SK-N-SH (cell line): ENCODE measurements at regions not wholly inside any gene's neighbourhood (a gene's known extent, or its start where the extent isn't known, plus 50 kb on each side); places are given as distances from the start of the nearest gene placed in this dataset.
A peak's percentile ranks its signal among the peaks of the same experiment; 100 is the strongest.

Experiments
- CTCF ChIA-PET: fragments of 300-600, 350-600 bp; formaldehyde crosslinking; extraction: SDS; loops from one replicate; lab custom pipeline; 2021; lab: Yijun Ruan, JAX
- POLR2A ChIA-PET: fragments of 350-600 bp; sonication (Branson Sonifier 250); formaldehyde crosslinking; extraction: SDS; loops from one replicate; lab custom pipeline; 2020; ENCODE audit warnings: antibody characterized with exemption, inconsistent platforms; lab: Yijun Ruan, JAX
- DNase-seq: peaks from one replicate; pipeline ENCODE4 v3.0.0; 2012
- H2AFZ ChIP-seq: fragments of 200-600 bp; sonication (generic); 2 replicates; pipeline ENCODE4 v1.8.1; 2016; ENCODE audit warnings: antibody characterized with exemption, mild to moderate bottlenecking, low read depth
- H3F3A ChIP-seq: fragments of 200-600 bp; sonication (generic); replicated peaks from 2 replicates; pipeline ENCODE3; 2016; ENCODE audit warnings: antibody characterized with exemption, mild to moderate bottlenecking; ENCODE audit not compliant: insufficient read depth
- H3K27ac ChIP-seq, 2 experiments: fragments of 200-500 bp in 1 of 2; fragments of 200-600 bp in 1 of 2; sonication (Bioruptor generic) in 1 of 2; sonication (generic), shearing (Covaris generic) in 1 of 2; 2 replicates each; pipeline versions ENCODE4 v1.5.1 to v1.6.1; 2014 to 2016; ENCODE audit warnings: low read depth in 2 of 2, inconsistent platforms in 1 of 2, low read length in 1 of 2, mild to moderate bottlenecking in 1 of 2, mixed read lengths in 1 of 2
- H3K27me3 ChIP-seq: fragments of 200-600 bp; sonication (generic), shearing (Covaris generic); 2 replicates; pipeline ENCODE4 v1.6.1; 2016; ENCODE audit warnings: mixed run types; ENCODE audit not compliant: insufficient read depth
- H3K36me3 ChIP-seq, 2 experiments: fragments of 200-500 bp in 1 of 2; fragments of 200-600 bp in 1 of 2; sonication (Bioruptor generic) in 1 of 2; sonication (generic) in 1 of 2; replicated peaks in 1 of 2; 2 replicates each; pipeline versions ENCODE3 to v1.5.1; 2014 to 2016; ENCODE audit warnings: low read length in 1 of 2, mild to moderate bottlenecking in 1 of 2; ENCODE audit not compliant: insufficient read depth in 2 of 2, control insufficient read depth in 1 of 2
- H3K4me1 ChIP-seq, 2 experiments: fragments of 200-500 bp in 1 of 2; fragments of 200-600 bp in 1 of 2; sonication (Bioruptor generic) in 1 of 2; sonication (generic), shearing (Covaris generic) in 1 of 2; 2 replicates each; pipeline versions ENCODE4 v1.5.1 to v1.6.1; 2014 to 2016; ENCODE audit warnings: low read depth in 1 of 2, low read length in 1 of 2, mixed run types in 1 of 2; ENCODE audit not compliant: insufficient read depth in 2 of 2, control insufficient read depth in 1 of 2
- H3K4me2 ChIP-seq: fragments of 200-600 bp; sonication (generic), shearing (Covaris generic); 2 replicates; pipeline ENCODE4 v1.6.1; 2017; ENCODE audit warnings: mixed run types
- H3K4me3 ChIP-seq, 2 experiments: fragments of 200-500 bp in 1 of 2; fragments of 200-600 bp in 1 of 2; sonication (Bioruptor generic) in 1 of 2; sonication (generic), shearing (Covaris generic) in 1 of 2; 2 replicates each; pipeline versions ENCODE4 v1.5.1 to v1.8.1; 2014 to 2016; ENCODE audit warnings: low read depth in 2 of 2, inconsistent platforms in 1 of 2, low read length in 1 of 2, mild to moderate bottlenecking in 1 of 2, mixed read lengths in 1 of 2, moderate library complexity in 1 of 2
- H3K79me2 ChIP-seq: fragments of 200-600 bp; sonication (generic); 2 replicates; pipeline ENCODE4 v1.8.1; 2017; ENCODE audit warnings: mild to moderate bottlenecking; ENCODE audit not compliant: insufficient read depth
- H3K9ac ChIP-seq: fragments of 200-600 bp; sonication (generic); 2 replicates; pipeline ENCODE4 v1.6.1; 2017; ENCODE audit warnings: mixed run types
- H3K9me2 ChIP-seq: fragments of 200-600 bp; sonication (generic); 2 replicates; pipeline ENCODE4 v1.6.1; 2017; ENCODE audit warnings: mixed run types
- H3K9me3 ChIP-seq: fragments of 200-600 bp; sonication (generic); 2 replicates; pipeline ENCODE4 v1.6.1; 2017; ENCODE audit warnings: mixed run types, mild to moderate bottlenecking, moderate library complexity
- H4K20me1 ChIP-seq: fragments of 200-600 bp; sonication (generic); 2 replicates; pipeline ENCODE4 v1.6.1; 2017; ENCODE audit warnings: mild to moderate bottlenecking, mixed run types; ENCODE audit not compliant: insufficient read depth
- EP300 ChIP-seq, 2 experiments: IDR thresholded peaks; 2 replicates each; pipeline versions ENCODE4 v1.4.0 to v1.6.1; 2012; ENCODE audit warnings: borderline replicate concordance in 1 of 2, low read depth in 1 of 2, low read length in 1 of 2
- FOSL2 ChIP-seq: IDR thresholded peaks from 2 replicates; pipeline ENCODE4 v1.4.0; 2012; ENCODE audit warnings: low read depth, mild to moderate bottlenecking, moderate library complexity, borderline replicate concordance
- FOXJ3 ChIP-seq: sonication (generic); formaldehyde crosslinking; IDR thresholded peaks from 2 replicates; pipeline ENCODE4 v1.5.1; 2020; ENCODE audit warnings: mild to moderate bottlenecking, missing genetic modification reagents
- GABPA ChIP-seq: IDR thresholded peaks from 2 replicates; pipeline ENCODE4 v1.4.0; 2012; ENCODE audit warnings: low read depth, mild to moderate bottlenecking
- IRF3 ChIP-seq: fragments of 150-350 bp; IDR thresholded peaks from 2 replicates; pipeline ENCODE4 v1.6.1; 2016; ENCODE audit warnings: mild to moderate bottlenecking, low read depth, low read length
- JUND ChIP-seq: IDR thresholded peaks from 2 replicates; pipeline ENCODE4 v1.4.0; 2012
- MEF2A ChIP-seq: IDR thresholded peaks from 2 replicates; pipeline ENCODE4 v1.4.0; 2012; ENCODE audit warnings: low read depth, borderline replicate concordance
- NRF1 ChIP-seq: IDR thresholded peaks from 2 replicates; pipeline ENCODE4 v1.6.1; 2012; ENCODE audit warnings: low read depth, mild to moderate bottlenecking, low read length
- RCOR1 ChIP-seq: fragments of 150-350 bp; IDR thresholded peaks from 2 replicates; pipeline ENCODE4 v1.6.1; 2017; ENCODE audit warnings: antibody characterized with exemption, low read length
- RFX5 ChIP-seq: IDR thresholded peaks from 2 replicates; pipeline ENCODE4 v1.6.1; 2012; ENCODE audit warnings: mild to moderate bottlenecking, improper control_type of control experiment, low read length
- SMC3 ChIP-seq: IDR thresholded peaks from 2 replicates; pipeline ENCODE4 v1.6.1; 2012; ENCODE audit warnings: low read depth, low read length, improper control_type of control experiment
- TAF1 ChIP-seq: IDR thresholded peaks from 2 replicates; pipeline ENCODE4 v1.6.1; 2012; ENCODE audit warnings: low read depth, mild to moderate bottlenecking, low read length, moderate library complexity, borderline replicate concordance
- TCF12 ChIP-seq: IDR thresholded peaks from 2 replicates; pipeline ENCODE4 v1.4.0; 2012
- TEAD4 ChIP-seq: IDR thresholded peaks from 2 replicates; pipeline ENCODE4 v1.4.0; 2012; ENCODE audit warnings: mild to moderate bottlenecking, borderline replicate concordance; ENCODE audit not compliant: insufficient read depth
- USF2 ChIP-seq: fragments of 150-350 bp; IDR thresholded peaks from 2 replicates; pipeline ENCODE4 v1.6.1; 2017; ENCODE audit warnings: antibody characterized with exemption, low read length, low read depth, borderline replicate concordance
- ZBTB33 ChIP-seq: IDR thresholded peaks from 2 replicates; pipeline ENCODE4 v1.4.0; 2012; ENCODE audit warnings: low read depth, borderline replicate concordance
- WGBS: methylation state at CpG from one replicate; pipeline ENCODE4 v1.1.6; 2017; ENCODE audit warnings: low lambda C conversion rate; 5-methylcytosine and 5-hydroxymethylcytosine counted together
- TF ChIP-seq, protein P1 (sequence below): fragments of 200-600 bp; sonication (generic); IDR thresholded peaks from 2 replicates; pipeline ENCODE4 v1.6.1; 2017; ENCODE audit warnings: antibody characterized with exemption, mild to moderate bottlenecking, moderate library complexity
- TF ChIP-seq, protein P2 (sequence below): IDR thresholded peaks from 2 replicates; pipeline ENCODE4 v1.4.0; 2012; ENCODE audit warnings: low read depth, borderline replicate concordance
- TF ChIP-seq, protein P3 (sequence below): IDR thresholded peaks from 2 replicates; pipeline ENCODE4 v1.4.0; 2012; ENCODE audit warnings: low read depth

DNA sequence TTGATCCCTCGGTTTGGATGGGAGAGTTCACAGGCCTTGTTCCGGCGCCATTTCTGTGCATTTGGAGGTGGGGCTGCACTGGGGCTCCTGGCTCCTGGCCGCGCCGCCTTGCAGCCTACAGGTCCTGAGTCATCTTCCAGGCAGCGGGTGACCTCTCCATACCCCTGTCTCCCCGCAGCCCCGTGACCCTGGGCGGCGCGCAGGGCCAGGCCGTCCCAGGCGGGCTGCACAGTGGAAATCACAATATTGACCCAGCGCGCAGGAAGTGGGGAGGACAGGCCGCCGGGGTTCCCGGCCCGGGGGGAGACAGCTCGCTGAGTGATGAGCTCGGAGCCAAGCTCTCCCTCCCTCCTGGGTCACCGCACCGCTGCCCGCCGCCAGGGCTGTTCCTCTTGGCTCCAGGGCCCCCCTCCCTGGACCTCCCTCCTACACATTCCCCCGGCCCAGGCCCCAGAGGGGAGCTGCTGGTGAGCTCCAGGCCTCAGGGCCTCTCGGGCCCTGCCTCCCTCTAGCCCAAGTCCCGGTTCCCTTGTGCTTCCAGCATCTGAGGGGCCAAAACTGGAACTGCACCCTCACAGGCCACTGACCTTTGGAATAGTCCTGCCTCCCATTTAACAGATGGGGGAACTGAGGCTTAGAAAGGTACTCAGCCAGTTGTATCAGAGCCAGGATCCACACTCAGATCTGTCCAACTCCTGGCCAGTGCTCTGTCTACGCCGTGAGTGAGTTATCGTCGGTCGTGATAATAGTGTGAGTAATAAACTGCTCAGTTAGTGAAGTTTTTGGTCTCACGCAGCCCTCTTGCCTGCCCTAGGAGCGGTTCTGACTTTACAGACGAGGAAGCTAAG, 142.9 kb upstream of the WNT4 start:
- DNase-seq = peak; percentile 28
- H3K4me3 ChIP-seq = no peak overlapping the region
- H2AFZ ChIP-seq = no peak overlapping the region
- no peak overlapping the region for H3K9ac ChIP-seq
- TF ChIP-seq, protein P1, sequence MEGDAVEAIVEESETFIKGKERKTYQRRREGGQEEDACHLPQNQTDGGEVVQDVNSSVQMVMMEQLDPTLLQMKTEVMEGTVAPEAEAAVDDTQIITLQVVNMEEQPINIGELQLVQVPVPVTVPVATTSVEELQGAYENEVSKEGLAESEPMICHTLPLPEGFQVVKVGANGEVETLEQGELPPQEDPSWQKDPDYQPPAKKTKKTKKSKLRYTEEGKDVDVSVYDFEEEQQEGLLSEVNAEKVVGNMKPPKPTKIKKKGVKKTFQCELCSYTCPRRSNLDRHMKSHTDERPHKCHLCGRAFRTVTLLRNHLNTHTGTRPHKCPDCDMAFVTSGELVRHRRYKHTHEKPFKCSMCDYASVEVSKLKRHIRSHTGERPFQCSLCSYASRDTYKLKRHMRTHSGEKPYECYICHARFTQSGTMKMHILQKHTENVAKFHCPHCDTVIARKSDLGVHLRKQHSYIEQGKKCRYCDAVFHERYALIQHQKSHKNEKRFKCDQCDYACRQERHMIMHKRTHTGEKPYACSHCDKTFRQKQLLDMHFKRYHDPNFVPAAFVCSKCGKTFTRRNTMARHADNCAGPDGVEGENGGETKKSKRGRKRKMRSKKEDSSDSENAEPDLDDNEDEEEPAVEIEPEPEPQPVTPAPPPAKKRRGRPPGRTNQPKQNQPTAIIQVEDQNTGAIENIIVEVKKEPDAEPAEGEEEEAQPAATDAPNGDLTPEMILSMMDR = no peak
- TF ChIP-seq TEAD4 = no peak
- TF ChIP-seq FOXJ3 (CRISPR knock-in tag) = no peak
- no peak for TF ChIP-seq ZBTB33
- TF ChIP-seq USF2 = no peak
- TF ChIP-seq FOSL2 = no peak
- TF ChIP-seq TAF1 = no peak
- no peak for TF ChIP-seq NRF1
- TF ChIP-seq JUND = no peak
- no peak for TF ChIP-seq RFX5
- TF ChIP-seq TCF12 = no peak
- TF ChIP-seq IRF3 = no peak
- TF ChIP-seq, protein P2, sequence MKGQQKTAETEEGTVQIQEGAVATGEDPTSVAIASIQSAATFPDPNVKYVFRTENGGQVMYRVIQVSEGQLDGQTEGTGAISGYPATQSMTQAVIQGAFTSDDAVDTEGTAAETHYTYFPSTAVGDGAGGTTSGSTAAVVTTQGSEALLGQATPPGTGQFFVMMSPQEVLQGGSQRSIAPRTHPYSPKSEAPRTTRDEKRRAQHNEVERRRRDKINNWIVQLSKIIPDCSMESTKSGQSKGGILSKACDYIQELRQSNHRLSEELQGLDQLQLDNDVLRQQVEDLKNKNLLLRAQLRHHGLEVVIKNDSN = no peak
- TF ChIP-seq RCOR1 = no peak
- TF ChIP-seq SMC3 = no peak
- TF ChIP-seq GABPA = no peak
- no peak for TF ChIP-seq MEF2A
- TF ChIP-seq, protein P3, sequence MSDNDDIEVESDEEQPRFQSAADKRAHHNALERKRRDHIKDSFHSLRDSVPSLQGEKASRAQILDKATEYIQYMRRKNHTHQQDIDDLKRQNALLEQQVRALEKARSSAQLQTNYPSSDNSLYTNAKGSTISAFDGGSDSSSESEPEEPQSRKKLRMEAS = no peak
- no peak for TF ChIP-seq EP300 (IDR thresholded peaks at IDR 0.05; ENCODE audit: borderline replicate concordance in 1 of 2, low read depth in 1 of 2, low read length in 1 of 2)
- TF ChIP-seq, all 33 proteins: peak for 0
- ChIA-PET CTCF (interaction anchor here (0.6 to 3.2 kb wide), 3 partner anchors 10 to 69 kb away, joined by 3 to 13 read pairs (median 3); no protein-coding TSS in a partner anchor), POLR2A (no interaction called here)
- Histone ChIP-seq H3K9me2 (no peaks in the 10 kb centered on the region), H3K27me3 (0 out of 2 replicates have a peak, but pooled peaks cover 13% of the 10 kb centered on the region), H3K9me3 (no peaks in the 10 kb centered on the region), H3K36me3 (no peaks in the 10 kb centered on the region), H3K4me1 (no peaks in the 10 kb centered on the region), H4K20me1 (no peaks in the 10 kb centered on the region), H3K27ac (no peak overlapping the region), H3F3A (no peaks in the 10 kb centered on the region), H3K4me2 (no peak overlapping the region), H3K79me2 (no peaks in the 10 kb centered on the region)
- 86% methylated on average over 28 of the region's 37 CpGs for whole genome bisulfite sequencing
